ENCODE measurements at regions not wholly inside any gene's neighbourhood (a gene's known extent, or its start where the extent isn't known, plus 50 kb on each side); places are given as distances from the start of the nearest gene placed in this dataset.

DNA sequence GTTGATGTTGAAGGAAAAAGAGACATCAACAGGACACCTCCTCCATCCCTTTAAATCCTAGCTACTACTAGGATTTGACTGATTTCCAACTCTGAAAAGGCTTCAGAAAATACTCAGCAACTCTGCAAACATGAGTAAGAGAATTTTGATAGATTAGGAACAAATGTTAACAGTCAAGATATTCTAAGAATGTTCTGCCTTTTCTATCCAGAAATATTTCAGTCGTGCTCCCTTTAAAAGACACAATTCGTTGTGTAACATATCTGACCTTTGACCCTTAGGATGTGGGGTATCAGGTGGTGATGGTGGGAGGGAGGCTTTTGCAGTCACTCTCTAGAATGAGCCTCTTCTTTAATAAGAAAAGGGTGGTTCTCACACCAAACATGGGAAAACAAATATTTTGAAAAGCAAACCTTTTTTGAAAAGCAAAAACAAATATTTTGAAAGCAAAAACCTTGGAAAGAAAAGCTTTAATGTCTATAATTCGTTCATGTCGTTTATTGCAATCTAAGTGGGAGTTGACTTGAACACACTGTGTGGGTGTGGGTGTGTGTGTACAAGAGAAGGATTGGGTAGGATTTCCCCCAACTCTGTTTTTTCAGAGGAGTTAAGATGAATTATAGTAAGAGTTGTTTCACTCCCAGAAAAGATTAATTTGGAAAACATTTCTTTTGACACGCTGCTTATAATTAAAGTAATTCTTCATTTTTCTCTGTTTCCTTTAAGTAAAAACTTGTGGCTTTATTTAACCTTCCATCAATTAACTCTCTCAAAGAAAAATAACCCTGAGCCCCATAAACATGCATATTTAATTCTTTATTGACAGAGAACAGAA lies 152.8 kb downstream of the TMEM167A start:
- H3K27me3 Mint-ChIP-seq: no peaks in the 10 kb centered on the region
- H3K4me1 Mint-ChIP-seq (ENCODE audit: low read depth): no peaks in the 10 kb centered on the region
- H3K9me3 Mint-ChIP-seq: no peaks in the 10 kb centered on the region
- H3K27ac Mint-ChIP-seq: no peak overlapping the region
- H3K4me3 Mint-ChIP-seq: no peak overlapping the region
- H3K36me3 Mint-ChIP-seq (ENCODE audit: low read depth): no peaks in the 10 kb centered on the region

DNA sequence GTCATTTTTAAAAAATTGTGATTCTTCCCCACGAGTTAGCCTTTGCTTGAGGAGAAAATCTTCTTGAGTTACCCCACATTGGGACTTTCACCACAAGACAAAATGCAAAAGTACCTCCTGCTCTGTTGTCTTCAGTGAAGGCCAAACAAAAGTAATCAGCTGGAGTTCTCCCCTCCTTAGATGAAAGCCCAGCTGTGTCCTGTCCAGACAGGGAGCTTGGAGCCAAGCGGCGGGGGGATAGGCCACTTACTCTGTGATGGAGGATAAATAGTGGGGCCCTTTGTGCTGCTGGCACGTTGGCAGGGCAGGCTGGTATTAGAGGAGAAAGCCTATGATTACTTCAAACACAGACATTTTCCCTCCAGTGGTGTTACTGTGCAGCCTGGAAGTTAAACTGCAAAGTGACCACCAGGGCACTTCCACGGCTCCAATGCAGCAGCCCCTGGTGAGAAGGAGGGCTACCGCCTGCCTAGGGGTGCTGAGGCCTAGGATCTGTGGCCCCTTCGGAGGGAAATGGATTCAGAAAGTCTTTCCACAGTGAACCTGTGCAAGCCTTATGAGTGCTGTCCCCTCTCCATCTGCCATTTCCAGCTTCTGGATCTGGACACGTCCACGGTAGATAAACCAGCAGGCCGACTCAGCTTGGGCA lies 155.0 kb downstream of the TMEM167A start:
- Mint-ChIP-seq H3K27me3 (no peaks in the 10 kb centered on the region), H3K9me3 (no peaks in the 10 kb centered on the region), H3K36me3 (ENCODE audit: low read depth) (no peaks in the 10 kb centered on the region), H3K27ac (no peak overlapping the region), H3K4me1 (ENCODE audit: low read depth) (no peaks in the 10 kb centered on the region), H3K4me3 (no peak overlapping the region)

DNA sequence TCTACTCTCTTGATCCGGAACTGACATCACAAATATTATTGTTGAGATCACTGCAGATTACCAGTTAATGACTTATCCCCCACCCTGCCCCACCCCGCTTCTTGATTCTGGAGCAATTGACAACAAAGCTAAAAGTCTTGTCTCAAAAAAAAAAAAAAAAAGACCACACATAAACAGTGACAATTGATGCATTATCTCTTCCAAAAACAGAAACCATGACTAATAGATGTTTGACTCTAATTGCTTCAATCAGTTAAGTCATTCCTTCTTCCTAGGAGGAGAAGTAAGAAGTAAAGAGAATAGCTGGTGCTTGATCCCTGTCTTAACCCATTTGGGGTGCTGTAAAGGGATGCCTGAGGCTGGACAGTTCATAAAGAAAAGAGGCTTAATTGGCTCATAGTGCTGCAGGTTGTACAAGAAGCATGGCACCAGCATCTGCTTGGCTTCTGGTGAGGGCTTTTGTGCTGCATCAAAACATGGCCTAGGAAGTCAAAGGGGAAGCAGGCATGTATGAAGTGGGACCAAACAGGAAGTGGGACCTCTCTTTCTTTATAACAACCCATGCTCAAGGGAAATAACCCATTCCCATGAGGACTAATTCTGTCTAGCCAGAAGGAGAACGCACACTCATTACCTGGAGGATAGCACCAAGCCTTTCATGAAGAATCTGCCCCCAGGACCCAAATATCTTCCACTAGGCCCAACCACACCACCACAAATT lies 158.7 kb downstream of the TMEM167A start:
- Mint-ChIP-seq H3K36me3 (ENCODE audit: low read depth) (peaks cover 3% of the 10 kb centered on the region), H3K4me3 (no peak overlapping the region), H3K27me3 (no peaks in the 10 kb centered on the region), H3K9me3 (peaks cover 12% of the 10 kb centered on the region), H3K27ac (no peak overlapping the region), H3K4me1 (ENCODE audit: low read depth) (no peaks in the 10 kb centered on the region)

DNA sequence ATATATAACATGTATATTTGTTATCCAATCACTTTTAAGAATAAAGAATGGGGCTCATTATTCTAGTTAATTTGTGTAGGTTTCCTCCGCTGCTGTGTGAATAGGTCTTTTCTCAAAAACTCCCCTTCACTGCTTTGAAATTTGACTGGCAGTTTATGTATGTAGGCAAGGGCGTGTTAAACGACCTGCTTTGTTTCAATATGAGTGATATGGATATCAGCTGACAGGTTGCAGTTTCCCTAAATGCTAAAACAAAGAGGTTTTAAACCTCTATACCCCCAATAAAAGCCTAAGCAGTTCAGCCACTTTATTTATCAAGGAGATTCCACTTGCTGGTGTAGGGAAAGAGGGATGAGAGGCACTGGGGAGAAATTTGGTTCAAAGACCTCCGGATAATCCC lies 159.6 kb downstream of the TMEM167A start:
- Mint-ChIP-seq H3K27ac (no peak overlapping the region), H3K4me1 (ENCODE audit: low read depth) (no peaks in the 10 kb centered on the region), H3K27me3 (no peaks in the 10 kb centered on the region), H3K36me3 (ENCODE audit: low read depth) (peaks cover 3% of the 10 kb centered on the region), H3K9me3 (peaks cover 12% of the 10 kb centered on the region), H3K4me3 (no peak overlapping the region)

DNA sequence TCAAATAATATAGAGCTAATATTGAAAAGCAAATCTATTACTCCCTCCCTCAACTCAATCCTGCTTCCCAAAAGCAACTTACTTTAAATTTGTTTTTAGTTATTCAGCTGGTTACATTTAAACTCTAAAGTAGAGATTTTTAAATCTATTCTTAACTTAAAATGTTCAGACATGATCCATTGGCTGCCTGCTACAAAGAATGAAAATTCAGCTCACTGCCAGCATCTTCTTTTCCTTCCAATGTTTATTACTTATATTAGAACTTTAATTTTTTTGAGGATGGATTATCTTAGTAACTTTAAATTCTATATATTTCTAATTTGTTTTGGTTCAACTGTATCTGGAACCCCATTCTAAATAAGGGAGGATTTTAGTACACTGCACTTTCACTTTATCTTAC lies 163.2 kb downstream of the TMEM167A start:
- Mint-ChIP-seq H3K4me1 (ENCODE audit: low read depth) (peaks cover 4% of the 10 kb centered on the region), H3K27me3 (no peaks in the 10 kb centered on the region), H3K9me3 (peaks cover 12% of the 10 kb centered on the region), H3K36me3 (ENCODE audit: low read depth) (peaks cover 3% of the 10 kb centered on the region), H3K27ac (no peak overlapping the region), H3K4me3 (no peak overlapping the region)

DNA sequence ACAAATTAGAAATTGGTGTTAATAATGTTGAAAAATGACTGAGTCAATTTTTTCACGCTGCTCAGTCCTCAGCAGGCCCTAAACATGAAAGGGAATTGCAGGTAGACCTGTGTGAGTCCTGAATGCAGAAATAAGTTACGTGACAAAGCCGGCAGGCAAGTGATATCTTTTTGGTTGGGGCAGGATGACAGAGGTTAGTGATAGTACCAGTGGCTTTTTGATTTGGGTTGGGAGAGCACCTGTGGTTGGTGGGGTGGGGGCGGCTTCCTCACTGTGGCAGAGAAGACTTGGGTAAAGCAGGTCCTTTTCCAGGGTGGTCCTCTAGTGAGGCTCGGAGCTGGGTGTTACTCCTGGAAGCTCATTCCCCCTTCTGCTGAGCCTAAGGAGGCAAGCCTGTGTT lies 164.7 kb downstream of the TMEM167A start:
- Mint-ChIP-seq H3K27me3 (no peaks in the 10 kb centered on the region), H3K36me3 (ENCODE audit: low read depth) (peaks cover 3% of the 10 kb centered on the region), H3K4me1 (ENCODE audit: low read depth) (peaks cover 4% of the 10 kb centered on the region), H3K4me3 (no peak overlapping the region), H3K9me3 (peaks cover 12% of the 10 kb centered on the region), H3K27ac (no peak overlapping the region)

DNA sequence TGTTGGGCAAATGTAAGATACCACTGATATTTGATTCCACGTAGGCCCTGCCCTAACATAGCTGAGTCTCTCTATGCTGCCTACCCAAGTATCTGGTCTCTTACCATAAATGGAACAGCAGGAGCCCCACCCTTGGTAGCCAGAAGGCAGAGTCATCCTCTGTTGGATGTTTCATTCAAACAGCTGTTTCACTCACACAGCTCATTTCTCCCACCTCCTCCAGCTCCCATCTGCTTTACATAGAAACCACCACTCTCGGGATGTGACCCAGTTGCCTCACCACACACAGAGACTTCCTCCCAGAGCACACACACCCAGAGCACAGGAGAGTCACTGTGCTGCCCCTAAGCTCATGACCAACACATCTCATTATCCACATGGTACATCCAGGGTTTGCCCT lies 165.3 kb downstream of the TMEM167A start:
- H3K9me3 Mint-ChIP-seq: peaks cover 12% of the 10 kb centered on the region
- no peaks in the 10 kb centered on the region for H3K27me3 Mint-ChIP-seq
- no peak overlapping the region for H3K27ac Mint-ChIP-seq
- peaks cover 4% of the 10 kb centered on the region for H3K4me1 Mint-ChIP-seq (ENCODE audit: low read depth)
- no peak overlapping the region for H3K4me3 Mint-ChIP-seq
- H3K36me3 Mint-ChIP-seq (ENCODE audit: low read depth): peaks cover 3% of the 10 kb centered on the region

DNA sequence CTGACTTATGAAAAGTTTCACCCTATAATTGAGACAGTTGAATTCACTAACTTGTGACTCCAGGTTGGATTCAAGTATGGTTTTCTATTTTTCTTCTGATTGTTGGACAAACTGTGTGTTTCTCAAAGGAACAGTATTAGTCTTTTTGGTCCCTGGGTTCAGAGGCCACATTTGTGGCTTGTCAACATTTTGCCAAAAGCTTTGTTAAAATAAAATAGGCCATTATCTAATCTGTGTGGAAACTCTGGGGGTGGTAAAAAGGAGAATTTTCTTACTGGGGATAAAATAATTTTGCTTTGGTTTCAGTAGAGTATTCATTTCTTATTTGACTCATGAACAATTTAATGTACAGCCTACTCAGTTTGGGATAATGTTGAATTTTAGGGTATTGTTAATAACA lies 166.3 kb downstream of the TMEM167A start:
- Mint-ChIP-seq H3K27ac (no peak overlapping the region), H3K4me1 (ENCODE audit: low read depth) (peaks cover 4% of the 10 kb centered on the region), H3K9me3 (peaks cover 10% of the 10 kb centered on the region), H3K36me3 (ENCODE audit: low read depth) (peaks cover 3% of the 10 kb centered on the region), H3K4me3 (no peak overlapping the region), H3K27me3 (no peaks in the 10 kb centered on the region)

DNA sequence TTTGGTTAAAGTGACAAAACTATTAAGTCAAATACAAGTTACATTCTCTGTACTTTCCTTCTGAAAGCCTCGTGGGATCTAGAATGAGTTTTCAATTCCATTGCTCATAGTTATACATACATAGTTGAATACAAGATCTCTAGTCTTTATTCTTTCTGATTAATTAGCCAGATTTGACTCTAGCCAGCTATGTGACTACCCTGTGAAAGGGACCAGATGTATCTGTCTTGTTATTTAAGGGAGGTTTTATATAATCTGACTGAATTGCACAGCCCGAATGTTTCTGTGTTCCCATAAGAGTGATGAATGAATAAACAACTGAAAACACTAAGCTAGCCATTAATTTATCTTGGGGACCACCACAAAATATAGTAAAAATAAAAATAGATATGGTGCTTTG lies 166.7 kb downstream of the TMEM167A start:
- Mint-ChIP-seq H3K4me1 (ENCODE audit: low read depth) (peaks cover 4% of the 10 kb centered on the region), H3K36me3 (ENCODE audit: low read depth) (peaks cover 3% of the 10 kb centered on the region), H3K4me3 (no peak overlapping the region), H3K27ac (no peak overlapping the region), H3K27me3 (no peaks in the 10 kb centered on the region), H3K9me3 (peaks cover 6% of the 10 kb centered on the region)

DNA sequence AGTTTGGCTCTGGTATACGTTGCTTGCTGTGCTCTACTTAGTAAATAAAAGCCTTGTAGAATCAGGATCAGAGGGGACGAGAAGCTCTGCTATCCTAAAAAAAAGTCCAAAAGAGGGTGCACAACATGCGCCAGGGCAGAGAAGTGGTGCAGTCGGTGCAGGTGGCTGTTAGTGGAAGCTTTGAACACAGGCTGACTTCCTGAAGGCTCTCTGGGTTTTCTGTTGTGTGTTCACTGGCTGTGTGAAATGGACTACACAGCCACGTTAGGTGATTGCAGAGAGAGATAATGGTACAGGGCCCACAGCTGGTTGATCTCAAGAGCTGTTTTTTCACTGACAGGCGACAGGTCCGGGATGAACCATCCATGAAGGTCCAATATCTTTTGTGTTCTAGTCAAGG lies 167.4 kb downstream of the TMEM167A start:
- no peaks in the 10 kb centered on the region for H3K9me3 Mint-ChIP-seq
- H3K4me1 Mint-ChIP-seq (ENCODE audit: low read depth): peaks cover 4% of the 10 kb centered on the region
- H3K36me3 Mint-ChIP-seq (ENCODE audit: low read depth): no peaks in the 10 kb centered on the region
- H3K27ac Mint-ChIP-seq: no peak overlapping the region
- no peaks in the 10 kb centered on the region for H3K27me3 Mint-ChIP-seq
- no peak overlapping the region for H3K4me3 Mint-ChIP-seq

DNA sequence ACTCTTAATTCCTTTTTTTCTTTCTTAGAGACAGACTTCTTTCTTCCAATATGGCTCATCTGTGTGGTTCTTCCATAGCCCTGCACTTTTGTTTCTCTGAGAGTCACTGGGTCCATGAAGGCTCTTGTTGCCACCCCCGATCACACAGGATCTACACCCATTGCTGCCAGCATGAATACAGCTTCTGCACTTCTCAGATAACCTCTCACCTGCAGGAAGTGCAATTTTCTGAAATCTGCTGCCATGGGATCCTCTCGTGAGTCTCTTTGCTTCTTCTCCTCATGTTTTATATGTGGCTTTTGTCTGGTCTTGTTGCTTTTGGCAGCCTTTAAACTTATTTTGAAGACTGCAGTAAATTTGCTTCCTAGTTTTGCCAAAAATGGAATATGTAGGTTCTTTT lies 171.2 kb downstream of the TMEM167A start:
- H3K9me3 Mint-ChIP-seq: peaks cover 18% of the 10 kb centered on the region
- H3K4me3 Mint-ChIP-seq: no peak overlapping the region
- H3K27ac Mint-ChIP-seq: no peak overlapping the region
- no peaks in the 10 kb centered on the region for H3K4me1 Mint-ChIP-seq (ENCODE audit: low read depth)
- no peaks in the 10 kb centered on the region for H3K36me3 Mint-ChIP-seq (ENCODE audit: low read depth)
- H3K27me3 Mint-ChIP-seq: no peaks in the 10 kb centered on the region

DNA sequence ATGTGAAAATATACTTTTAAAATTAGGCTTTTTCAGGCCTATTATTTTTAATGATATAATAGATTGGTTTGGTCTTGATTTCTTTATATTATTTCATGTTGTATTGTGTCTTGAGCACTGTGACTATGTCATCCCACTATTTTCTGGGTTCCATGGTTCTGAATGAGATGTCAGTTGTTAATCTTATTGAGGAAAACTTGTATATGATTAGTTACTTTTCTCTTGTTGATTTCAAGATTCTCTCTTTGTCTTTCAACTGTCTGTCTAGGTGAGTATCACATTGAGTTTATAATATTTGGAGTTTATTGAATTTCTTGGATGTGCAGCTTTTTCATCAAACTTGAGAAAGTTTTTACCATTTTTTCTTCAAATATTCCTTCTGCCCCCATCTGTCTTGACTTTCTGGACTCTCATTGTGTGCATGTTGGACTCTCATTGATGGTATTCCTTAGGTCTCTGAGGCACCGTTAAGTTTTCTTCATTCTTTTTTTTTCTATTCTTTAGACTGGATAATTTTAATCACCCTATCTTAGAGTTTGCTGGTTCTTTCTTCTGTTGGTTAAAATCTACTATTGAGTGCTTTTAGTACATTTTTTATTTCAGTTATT lies 175.8 kb downstream of the TMEM167A start:
- H3K4me1 Mint-ChIP-seq (ENCODE audit: low read depth): no peaks in the 10 kb centered on the region
- no peaks in the 10 kb centered on the region for H3K27me3 Mint-ChIP-seq
- no peak overlapping the region for H3K4me3 Mint-ChIP-seq
- H3K9me3 Mint-ChIP-seq: peaks cover 29% of the 10 kb centered on the region
- no peak overlapping the region for H3K27ac Mint-ChIP-seq
- H3K36me3 Mint-ChIP-seq (ENCODE audit: low read depth): no peaks in the 10 kb centered on the region

DNA sequence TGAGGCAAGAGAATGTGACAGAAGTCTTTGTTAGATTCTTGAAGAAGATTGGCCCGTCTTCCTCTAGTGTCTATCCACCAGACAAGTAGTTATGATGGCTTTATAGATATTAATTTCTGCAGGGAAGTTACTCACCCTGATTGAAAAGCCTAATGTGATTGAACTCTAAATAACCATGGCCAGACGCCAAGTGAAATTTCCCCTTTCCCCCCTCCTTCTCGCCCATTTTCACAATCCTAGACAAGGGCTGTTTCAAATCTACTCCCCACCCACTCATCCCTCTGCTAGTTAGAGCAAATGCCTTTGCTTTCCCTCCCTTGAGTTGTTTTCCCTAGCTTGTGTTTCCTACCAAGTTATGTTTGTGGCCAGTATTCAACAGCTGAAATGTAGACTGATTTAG lies 182.5 kb downstream of the TMEM167A start:
- Mint-ChIP-seq H3K36me3 (ENCODE audit: low read depth) (no peaks in the 10 kb centered on the region), H3K27me3 (no peaks in the 10 kb centered on the region), H3K27ac (no peak overlapping the region), H3K4me3 (no peak overlapping the region), H3K4me1 (ENCODE audit: low read depth) (no peaks in the 10 kb centered on the region), H3K9me3 (peaks cover 10% of the 10 kb centered on the region)

DNA sequence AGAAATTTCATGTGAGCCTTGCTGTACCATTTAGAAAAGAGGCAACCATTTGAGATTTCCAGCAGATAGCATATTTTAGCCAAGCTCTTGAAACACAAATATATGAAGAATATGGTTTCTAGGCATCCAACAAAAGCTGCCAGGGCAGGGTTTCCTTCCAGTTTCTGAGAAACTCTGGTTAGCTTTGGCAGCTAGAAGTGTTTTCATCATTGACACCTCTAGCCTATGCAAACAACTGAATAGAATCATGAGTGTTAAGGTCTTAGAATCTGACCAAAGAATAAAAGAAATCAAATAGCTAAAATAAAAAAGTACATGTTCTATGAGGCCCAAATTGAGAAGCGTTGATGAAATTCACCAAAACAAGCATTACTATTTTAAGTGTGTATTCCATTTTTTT lies 188.1 kb downstream of the TMEM167A start:
- Mint-ChIP-seq H3K27ac (no peak overlapping the region), H3K36me3 (ENCODE audit: low read depth) (no peaks in the 10 kb centered on the region), H3K4me1 (ENCODE audit: low read depth) (peaks cover 10% of the 10 kb centered on the region), H3K27me3 (peaks cover 4% of the 10 kb centered on the region), H3K9me3 (no peaks in the 10 kb centered on the region), H3K4me3 (no peak overlapping the region)

DNA sequence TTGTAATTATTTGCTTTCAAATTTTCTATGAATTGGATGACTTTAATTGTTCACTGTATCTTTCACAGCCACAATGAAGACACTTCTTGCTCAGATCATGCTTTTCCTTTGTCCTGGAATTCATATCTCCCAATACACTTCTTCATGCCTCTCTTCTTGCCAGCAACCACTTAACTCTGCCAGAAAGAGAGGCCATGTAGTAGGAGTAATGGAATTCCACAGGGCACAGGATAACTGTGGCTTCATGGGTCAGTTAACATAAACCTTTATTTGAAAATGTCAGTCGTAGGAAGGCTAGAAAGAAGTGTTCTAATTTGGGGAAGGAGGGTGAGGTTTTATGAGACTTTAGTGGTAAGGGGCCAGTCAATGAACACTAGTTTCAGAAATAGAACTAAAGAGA lies 190.3 kb downstream of the TMEM167A start:
- Mint-ChIP-seq H3K27me3 (peaks cover 4% of the 10 kb centered on the region), H3K4me3 (no peak overlapping the region), H3K36me3 (ENCODE audit: low read depth) (no peaks in the 10 kb centered on the region), H3K9me3 (no peaks in the 10 kb centered on the region), H3K27ac (no peak overlapping the region), H3K4me1 (ENCODE audit: low read depth) (peaks cover 21% of the 10 kb centered on the region)

Data from stimulated activated naive CD8-positive, alpha-beta T cell treated with anti-CD3 and anti-CD28 coated beads, Interleukin-15, Interleukin-2, amounts not matched to agents 100 ng/mL and 50 ng/mL, for 24 hours (primary cell).